Liver (tissue), 3 donors: ENCODE measurements at regions not wholly inside any gene's neighbourhood (a gene's known extent, or its start where the extent isn't known, plus 50 kb on each side); places are given as distances from the start of the nearest gene placed in this dataset.

ENCODE experiments used
- RAD21 ChIP-seq, 2 donors: IDR thresholded peaks; 2 replicates each; pipeline ENCODE4 v1.6.1; 2016; ENCODE audit warnings: antibody characterized with exemption in 2 of 2, mild to moderate bottlenecking in 2 of 2
- TAF1 ChIP-seq: conservative IDR thresholded peaks from 2 replicates; pipeline ENCODE4 v1.6.1; 2016; ENCODE audit warnings: antibody characterized with exemption, mild to moderate bottlenecking
- YY1 ChIP-seq: IDR thresholded peaks from 2 replicates; pipeline ENCODE4 v1.6.1; 2016; ENCODE audit warnings: antibody characterized with exemption, mild to moderate bottlenecking
- TF ChIP-seq, protein P1 (sequence below): fragments of 150-350 bp; IDR thresholded peaks from 2 replicates; pipeline ENCODE4 v1.5.1; 2017; ENCODE audit warnings: improper control_type of control experiment, low read depth, low read length; ENCODE audit not compliant: missing input control
- TF ChIP-seq, protein P2 (sequence below): IDR thresholded peaks from 2 replicates; pipeline ENCODE4 v1.6.1; 2016; ENCODE audit warnings: antibody characterized with exemption, mild to moderate bottlenecking
- TF ChIP-seq, protein P3 (sequence below): IDR thresholded peaks from 2 replicates; pipeline ENCODE4 v1.6.1; 2016; ENCODE audit warnings: antibody characterized with exemption
- donor health status: healthy.
- donor health status: healthy.

DNA sequence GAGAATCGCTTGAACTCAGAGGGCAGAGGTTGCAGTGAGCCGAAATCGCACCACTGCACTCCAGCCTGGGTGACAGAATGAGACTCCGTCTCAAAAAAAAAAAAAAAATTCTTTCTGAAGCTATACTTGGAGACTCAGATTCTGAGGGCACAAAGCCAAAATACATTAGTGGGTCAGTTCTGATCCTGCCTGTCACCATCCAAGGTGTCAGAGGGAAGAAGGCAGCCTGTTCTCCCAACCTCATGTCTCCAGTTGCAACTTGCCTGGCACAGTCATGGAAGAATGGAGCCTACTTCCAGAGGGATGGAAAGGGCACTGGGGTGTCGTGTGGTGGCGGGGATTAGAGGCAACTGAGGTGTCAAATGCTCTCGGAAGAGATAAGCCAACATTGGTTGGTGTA lies 104.8 kb upstream of the GATA6 start:
- no peak for TF ChIP-seq RAD21 (IDR thresholded peaks at IDR 0.05)
- TF ChIP-seq, protein P1, sequence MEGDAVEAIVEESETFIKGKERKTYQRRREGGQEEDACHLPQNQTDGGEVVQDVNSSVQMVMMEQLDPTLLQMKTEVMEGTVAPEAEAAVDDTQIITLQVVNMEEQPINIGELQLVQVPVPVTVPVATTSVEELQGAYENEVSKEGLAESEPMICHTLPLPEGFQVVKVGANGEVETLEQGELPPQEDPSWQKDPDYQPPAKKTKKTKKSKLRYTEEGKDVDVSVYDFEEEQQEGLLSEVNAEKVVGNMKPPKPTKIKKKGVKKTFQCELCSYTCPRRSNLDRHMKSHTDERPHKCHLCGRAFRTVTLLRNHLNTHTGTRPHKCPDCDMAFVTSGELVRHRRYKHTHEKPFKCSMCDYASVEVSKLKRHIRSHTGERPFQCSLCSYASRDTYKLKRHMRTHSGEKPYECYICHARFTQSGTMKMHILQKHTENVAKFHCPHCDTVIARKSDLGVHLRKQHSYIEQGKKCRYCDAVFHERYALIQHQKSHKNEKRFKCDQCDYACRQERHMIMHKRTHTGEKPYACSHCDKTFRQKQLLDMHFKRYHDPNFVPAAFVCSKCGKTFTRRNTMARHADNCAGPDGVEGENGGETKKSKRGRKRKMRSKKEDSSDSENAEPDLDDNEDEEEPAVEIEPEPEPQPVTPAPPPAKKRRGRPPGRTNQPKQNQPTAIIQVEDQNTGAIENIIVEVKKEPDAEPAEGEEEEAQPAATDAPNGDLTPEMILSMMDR, result no peak
- TF ChIP-seq, protein P2, sequence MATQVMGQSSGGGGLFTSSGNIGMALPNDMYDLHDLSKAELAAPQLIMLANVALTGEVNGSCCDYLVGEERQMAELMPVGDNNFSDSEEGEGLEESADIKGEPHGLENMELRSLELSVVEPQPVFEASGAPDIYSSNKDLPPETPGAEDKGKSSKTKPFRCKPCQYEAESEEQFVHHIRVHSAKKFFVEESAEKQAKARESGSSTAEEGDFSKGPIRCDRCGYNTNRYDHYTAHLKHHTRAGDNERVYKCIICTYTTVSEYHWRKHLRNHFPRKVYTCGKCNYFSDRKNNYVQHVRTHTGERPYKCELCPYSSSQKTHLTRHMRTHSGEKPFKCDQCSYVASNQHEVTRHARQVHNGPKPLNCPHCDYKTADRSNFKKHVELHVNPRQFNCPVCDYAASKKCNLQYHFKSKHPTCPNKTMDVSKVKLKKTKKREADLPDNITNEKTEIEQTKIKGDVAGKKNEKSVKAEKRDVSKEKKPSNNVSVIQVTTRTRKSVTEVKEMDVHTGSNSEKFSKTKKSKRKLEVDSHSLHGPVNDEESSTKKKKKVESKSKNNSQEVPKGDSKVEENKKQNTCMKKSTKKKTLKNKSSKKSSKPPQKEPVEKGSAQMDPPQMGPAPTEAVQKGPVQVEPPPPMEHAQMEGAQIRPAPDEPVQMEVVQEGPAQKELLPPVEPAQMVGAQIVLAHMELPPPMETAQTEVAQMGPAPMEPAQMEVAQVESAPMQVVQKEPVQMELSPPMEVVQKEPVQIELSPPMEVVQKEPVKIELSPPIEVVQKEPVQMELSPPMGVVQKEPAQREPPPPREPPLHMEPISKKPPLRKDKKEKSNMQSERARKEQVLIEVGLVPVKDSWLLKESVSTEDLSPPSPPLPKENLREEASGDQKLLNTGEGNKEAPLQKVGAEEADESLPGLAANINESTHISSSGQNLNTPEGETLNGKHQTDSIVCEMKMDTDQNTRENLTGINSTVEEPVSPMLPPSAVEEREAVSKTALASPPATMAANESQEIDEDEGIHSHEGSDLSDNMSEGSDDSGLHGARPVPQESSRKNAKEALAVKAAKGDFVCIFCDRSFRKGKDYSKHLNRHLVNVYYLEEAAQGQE, result no peak
- TF ChIP-seq TAF1, result no peak
- no peak for TF ChIP-seq YY1
- TF ChIP-seq, protein P3, sequence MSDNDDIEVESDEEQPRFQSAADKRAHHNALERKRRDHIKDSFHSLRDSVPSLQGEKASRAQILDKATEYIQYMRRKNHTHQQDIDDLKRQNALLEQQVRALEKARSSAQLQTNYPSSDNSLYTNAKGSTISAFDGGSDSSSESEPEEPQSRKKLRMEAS, result no peak
